Body of pancreas (tissue), 4 donors: ENCODE measurements at regions not wholly inside any gene's neighbourhood (a gene's known extent, or its start where the extent isn't known, plus 50 kb on each side); places are given as distances from the start of the nearest gene placed in this dataset.

Experiments used
- CTCF ChIP-seq, 7 experiments: fragments of 450-650 bp in 4 of 7; fragments of 200-600 bp in 3 of 7; sonication (generic) in 3 of 7; IDR thresholded peaks; one replicate each; pipeline ENCODE4 v1.5.1; 2016 to 2019; ENCODE audit warnings: antibody characterized with exemption in 7 of 7
- POLR2A ChIP-seq, 3 donors: fragments of 450-650 bp; IDR thresholded peaks; one replicate each; pipeline ENCODE4 v1.6.1; 2016; ENCODE audit warnings: antibody characterized with exemption in 3 of 3, mild to moderate bottlenecking in 2 of 3

GRCh38 chr10:9382533-9382866, 1328.0 kb downstream of the GATA3 start:
- TF ChIP-seq CTCF (IDR thresholded peaks at IDR 0.05) (no peak), POLR2A (IDR thresholded peaks at IDR 0.05) (no peak)
